PC-9 (cell line): ENCODE measurements at regions not wholly inside any gene's neighbourhood (a gene's known extent, or its start where the extent isn't known, plus 50 kb on each side); places are given as distances from the start of the nearest gene placed in this dataset.

Experiments used
- CTCF ChIP-seq: fragments of 200-600 bp; sonication (generic); conservative IDR thresholded peaks from 2 replicates; pipeline ENCODE4 v1.6.1; 2017; ENCODE audit warnings: mixed run types, antibody characterized with exemption, mild to moderate bottlenecking, moderate library complexity
- EZH2 ChIP-seq: fragments of 200-600 bp; sonication (generic); IDR thresholded peaks from 2 replicates; pipeline ENCODE4 v1.8.0; 2017; ENCODE audit warnings: antibody characterized with exemption, low read depth

GRCh38 chr11:80778432-80778831, 1337.6 kb upstream of the TENM4 start:
- TF ChIP-seq EZH2 (no peak), CTCF (no peak)
